CD4-positive, alpha-beta T cell treated with Interleukin-6 for 4 hours (primary cell): ENCODE measurements at regions not wholly inside any gene's neighbourhood (a gene's known extent, or its start where the extent isn't known, plus 50 kb on each side); places are given as distances from the start of the nearest gene placed in this dataset.

ENCODE experiments used
- DNase-seq: peaks from one replicate; pipeline ENCODE4 v3.0.0-alpha.2; 2020; ENCODE audit warnings: mixed read lengths

GRCh38 chr17:51389875-51390274, 129.5 kb downstream of the UTP18 start:
- DNase-seq = no peak

- peak; percentile 5 for DNase-seq
Measured at GRCh38 chr17:51391982-51392654, 131.8 kb downstream of the UTP18 start.

GRCh38 chr17:51395621-51396020, 135.3 kb downstream of the UTP18 start:
- DNase-seq = no peak

- no peak for DNase-seq
Measured at GRCh38 chr17:51397361-51398127, 137.2 kb downstream of the UTP18 start.

- DNase-seq = no peak
Measured at GRCh38 chr17:51398128-51398525, 137.8 kb downstream of the UTP18 start.

GRCh38 chr17:51398687-51399086, 138.3 kb downstream of the UTP18 start:
- no peak for DNase-seq

GRCh38 chr17:51401279-51401678, 140.9 kb downstream of the UTP18 start:
- no peak for DNase-seq

- no peak for DNase-seq
Measured at GRCh38 chr17:51402899-51403298, 142.6 kb downstream of the UTP18 start.

- no peak for DNase-seq
Measured at GRCh38 chr17:51407576-51407975, 147.2 kb downstream of the UTP18 start.

- peak; percentile 57 for DNase-seq
Measured at GRCh38 chr17:51419476-51419875, 159.1 kb downstream of the UTP18 start.

- DNase-seq = no peak
Measured at GRCh38 chr17:51421525-51421924, 161.2 kb downstream of the UTP18 start.

GRCh38 chr17:51422634-51423033, 162.3 kb downstream of the UTP18 start:
- no peak for DNase-seq

GRCh38 chr17:51423421-51424160, 163.2 kb downstream of the UTP18 start:
- DNase-seq = no peak

- DNase-seq = no peak
Measured at GRCh38 chr17:51425773-51426172, 165.4 kb downstream of the UTP18 start.

GRCh38 chr17:51427323-51427811, 167.0 kb downstream of the UTP18 start:
- peak; percentile 31 for DNase-seq

- peak; percentile 81 for DNase-seq
Measured at GRCh38 chr17:51427856-51428255, 167.5 kb downstream of the UTP18 start.

GRCh38 chr17:51428668-51429495, 168.5 kb downstream of the UTP18 start:
- DNase-seq = peak; percentile 36

- peak; percentile 20 for DNase-seq
Measured at GRCh38 chr17:51429938-51430337, 169.6 kb downstream of the UTP18 start.

- DNase-seq = peak; percentile 36
Measured at GRCh38 chr17:51430591-51430990, 170.2 kb downstream of the UTP18 start.

- DNase-seq = no peak
Measured at GRCh38 chr17:51434434-51435170, 174.3 kb downstream of the UTP18 start.

GRCh38 chr17:51435171-51435552, 174.8 kb downstream of the UTP18 start:
- DNase-seq = peak; percentile 37

GRCh38 chr17:51435641-51436091, 175.3 kb downstream of the UTP18 start:
- peak; percentile 60 for DNase-seq
